GM19452 (cell line): ENCODE measurements at regions not wholly inside any gene's neighbourhood (a gene's known extent, or its start where the extent isn't known, plus 50 kb on each side); places are given as distances from the start of the nearest gene placed in this dataset.
"Not testable (repeated sequence)": the region's sequence is repeated elsewhere in the genome, so short reads cannot be mapped to it uniquely, and the experiment has no call there.

Experiments used
- ATAC-seq: cut with Tn5 transposase; IDR thresholded peaks from one replicate; pipeline ENCODE4 v1.9.1; 2021; ENCODE audit not compliant: unreplicated experiment

DNA sequence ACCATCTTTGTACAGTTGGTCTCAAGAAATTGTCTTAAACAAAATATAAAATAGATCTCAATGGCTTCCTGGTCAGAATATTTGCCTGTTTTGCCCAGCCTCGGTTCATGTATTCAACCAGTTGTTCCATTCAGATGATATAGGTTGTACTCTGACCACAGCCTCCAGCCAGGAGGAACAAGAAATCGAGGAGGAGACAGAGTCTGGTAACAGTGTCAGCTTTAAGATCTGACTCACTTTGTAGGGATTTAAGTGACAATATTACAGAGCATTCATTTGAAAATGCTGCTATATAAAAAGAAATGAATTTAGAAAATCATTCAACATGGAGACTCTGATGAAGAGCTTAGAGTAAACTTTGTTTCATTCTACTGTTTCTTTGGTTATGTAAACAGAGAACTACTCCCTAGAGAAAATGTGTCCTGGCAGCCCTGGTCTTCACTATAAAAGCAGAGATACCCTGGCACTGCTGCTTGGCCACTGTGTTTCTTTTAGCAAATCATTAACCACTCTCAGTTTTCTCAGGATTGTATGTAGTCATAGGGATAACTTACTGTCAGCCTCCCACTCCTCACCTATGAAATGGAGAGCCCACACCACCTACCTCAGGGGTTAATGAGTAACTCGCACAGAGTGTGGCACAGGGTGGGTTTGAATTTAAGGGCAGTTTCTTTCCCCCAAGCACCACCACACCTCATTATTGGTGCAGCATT is 53.5 kb downstream of the PAGE2 start:
- ATAC-seq, result no peak

DNA sequence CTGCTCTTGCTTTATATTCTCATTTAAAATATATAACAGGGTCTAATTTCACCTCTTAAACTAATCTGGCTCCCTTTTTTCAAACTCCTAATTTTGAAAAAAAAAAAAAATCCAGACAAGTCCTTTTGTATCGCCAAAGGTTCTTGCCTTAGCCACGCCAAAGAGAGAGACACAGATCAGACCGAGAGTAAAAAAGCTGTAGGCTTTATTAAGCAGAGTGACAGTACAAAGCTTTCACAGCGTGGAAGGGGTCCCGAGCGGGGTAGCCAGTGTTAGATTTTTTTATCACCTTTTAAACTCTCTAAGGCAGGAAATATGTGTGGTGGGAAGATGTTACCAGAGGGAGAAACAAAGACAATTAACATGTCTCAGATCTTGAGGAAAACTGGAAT is 54.1 kb downstream of the PAGE2 start:
- ATAC-seq, result no peak

DNA sequence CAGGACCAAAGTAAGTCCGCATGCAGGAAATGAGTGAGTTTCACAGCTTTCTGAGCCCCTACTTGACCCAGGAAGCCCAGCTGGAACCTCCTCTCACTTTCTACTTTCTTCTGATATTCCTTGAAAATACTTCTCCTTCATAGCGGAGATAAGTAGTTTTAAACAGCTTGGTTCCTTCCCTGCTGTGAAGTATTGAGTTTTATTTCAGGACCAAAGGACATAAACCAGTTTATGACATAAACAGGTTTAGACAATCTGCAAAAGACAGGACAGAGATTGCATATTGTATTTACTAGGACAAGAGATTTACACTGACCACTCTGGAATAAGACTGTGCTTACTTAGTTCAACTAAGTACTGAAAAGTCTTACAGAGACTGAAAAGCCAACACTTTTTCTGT is 54.8 kb downstream of the PAGE2 start:
- no peak for ATAC-seq

GRCh38 chrX:55144697-55145096 is 55.9 kb downstream of the PAGE2 start:
- ATAC-seq, result no peak

DNA sequence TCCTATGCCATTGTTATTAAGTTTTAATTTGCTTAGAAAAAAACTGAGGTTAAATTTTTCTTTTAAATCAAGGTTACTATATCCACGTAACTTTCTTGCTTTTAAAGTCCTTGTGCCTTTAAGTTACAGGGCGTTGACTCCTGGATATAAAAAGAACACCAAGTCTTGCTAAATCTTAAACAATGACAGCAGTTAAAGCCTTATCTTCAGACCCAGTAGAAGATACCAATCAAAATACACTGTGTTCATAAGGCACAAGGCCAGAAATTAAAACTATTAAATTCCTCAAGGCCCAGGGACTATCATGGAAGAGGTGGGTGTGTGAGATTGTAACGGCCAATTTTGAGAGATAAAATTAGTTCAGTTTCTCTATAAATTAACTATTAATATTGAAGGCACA is 60.4 kb downstream of the PAGE2 start:
- no peak for ATAC-seq

GRCh38 chrX:55151199-55151598 is 62.4 kb downstream of the PAGE2 start:
- no peak for ATAC-seq

GRCh38 chrX:55159551-55159950 is 60.6 kb upstream of the PAGE5 start:
- no peak for ATAC-seq

DNA sequence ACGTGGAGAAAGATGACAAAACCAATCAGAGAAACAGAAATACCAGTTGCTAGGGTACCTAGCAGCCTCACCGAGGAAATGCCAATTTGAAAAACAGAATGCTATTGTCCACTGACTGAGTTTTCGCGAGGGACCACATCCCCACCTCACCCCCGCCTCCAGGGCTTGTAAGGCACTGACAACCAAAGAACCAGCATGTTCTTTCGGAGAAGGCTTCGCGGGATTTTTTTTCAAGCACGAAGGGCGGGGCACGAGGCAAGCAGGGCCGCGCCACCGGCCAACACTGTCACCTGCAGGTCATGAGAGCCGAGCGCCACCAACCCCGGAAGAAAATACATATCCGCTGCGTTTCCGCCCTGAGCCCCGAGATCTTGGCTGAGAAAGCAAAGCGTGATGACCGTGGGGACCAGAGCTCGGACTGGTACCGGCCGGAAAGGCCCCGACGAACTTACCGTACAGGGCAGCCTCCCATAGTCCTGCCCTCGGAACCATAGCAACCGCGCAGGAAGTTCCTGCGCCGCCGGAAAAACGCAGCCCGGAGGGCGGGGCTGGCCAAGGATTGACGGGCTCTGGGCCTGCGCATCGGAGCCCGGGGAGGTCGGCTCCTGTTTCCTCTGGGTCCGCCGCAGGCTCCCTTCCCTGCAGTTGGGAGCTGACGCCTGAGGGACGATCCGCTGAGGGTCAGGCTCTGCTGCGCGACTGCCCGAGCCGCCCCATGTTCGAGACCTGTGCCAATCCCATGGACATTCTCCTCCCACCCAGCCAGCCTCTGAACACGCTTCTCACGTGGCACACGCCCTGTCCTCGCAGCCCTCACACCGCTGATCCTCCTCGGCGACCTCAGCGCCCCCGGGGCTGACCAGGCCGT is 59.2 kb upstream of the PAGE5 start:
- ATAC-seq, result peak; percentile 89

- ATAC-seq, result no peak
Measured at GRCh38 chrX:55161581-55161980, 58.6 kb upstream of the PAGE5 start.

DNA sequence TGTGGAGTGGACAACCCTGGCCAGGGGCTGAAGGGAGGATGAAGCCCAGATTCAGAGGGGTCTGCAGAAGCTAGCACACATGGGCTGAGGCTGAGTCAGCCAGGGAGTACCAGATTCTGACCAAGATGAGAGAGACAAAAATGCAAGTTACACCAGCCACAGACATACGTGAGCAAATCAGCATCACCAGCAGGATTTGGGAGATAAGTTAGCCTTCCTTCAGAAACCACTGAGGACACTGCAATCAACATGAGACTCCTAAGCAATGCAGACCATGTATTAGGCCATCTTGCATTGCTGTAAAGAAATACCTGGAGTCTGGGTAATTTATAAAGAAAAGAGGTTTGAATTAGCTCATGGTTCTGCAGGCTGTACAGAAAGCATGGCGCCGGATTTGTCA is 57.0 kb upstream of the PAGE5 start:
- ATAC-seq, result no peak

DNA sequence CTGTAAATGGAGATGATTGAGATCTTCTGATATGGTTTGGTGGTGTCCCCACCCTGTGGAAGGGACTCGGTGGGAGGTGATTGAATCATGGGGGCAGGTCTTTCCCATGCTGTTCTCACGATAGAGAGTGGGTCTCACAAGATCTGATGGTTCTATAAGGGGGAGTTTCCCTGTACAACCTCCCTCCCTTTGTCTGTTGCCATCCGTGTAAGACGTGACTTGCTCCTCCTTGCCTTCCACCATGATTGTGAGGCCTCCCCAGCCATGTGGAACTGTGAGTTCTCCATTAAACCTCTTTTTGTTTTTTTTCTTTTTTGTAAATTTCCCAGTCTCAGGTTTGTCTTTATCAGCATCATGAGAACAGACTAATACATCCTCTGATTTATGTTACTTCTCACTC is 55.1 kb upstream of the PAGE5 start:
- not testable (repeated sequence) for ATAC-seq

DNA sequence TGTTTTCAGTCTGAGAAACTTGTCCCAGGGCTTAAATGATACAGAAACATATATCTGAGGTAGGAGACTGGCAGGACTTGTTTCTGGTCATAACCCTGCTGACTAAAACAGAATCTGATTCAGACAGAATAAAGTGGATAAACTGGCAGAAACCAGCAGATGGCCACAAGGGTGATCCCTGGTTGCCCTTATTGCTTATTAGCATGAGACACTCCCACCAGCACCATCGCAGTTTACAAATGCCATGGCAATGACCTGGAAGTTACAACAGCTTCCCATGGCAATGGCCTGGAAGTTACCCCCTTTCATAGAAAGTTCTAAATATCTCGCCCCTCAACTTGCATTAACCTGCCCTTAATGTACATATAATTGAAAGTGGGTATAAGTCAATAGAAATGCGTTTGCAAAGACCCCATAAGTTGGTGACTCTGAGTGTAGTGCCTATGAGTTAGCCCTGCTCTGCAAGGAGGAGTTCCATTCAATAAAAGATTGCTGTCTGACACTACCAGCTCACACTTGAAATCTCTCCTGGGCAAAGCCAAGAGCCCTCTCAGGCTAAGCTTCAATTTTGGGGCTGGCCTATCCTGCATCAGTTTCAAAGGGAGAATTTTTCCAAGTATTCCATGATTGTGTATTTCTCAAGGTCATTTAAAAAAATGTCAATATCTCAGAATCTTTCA is 52.9 kb upstream of the PAGE5 start:
- no peak for ATAC-seq

DNA sequence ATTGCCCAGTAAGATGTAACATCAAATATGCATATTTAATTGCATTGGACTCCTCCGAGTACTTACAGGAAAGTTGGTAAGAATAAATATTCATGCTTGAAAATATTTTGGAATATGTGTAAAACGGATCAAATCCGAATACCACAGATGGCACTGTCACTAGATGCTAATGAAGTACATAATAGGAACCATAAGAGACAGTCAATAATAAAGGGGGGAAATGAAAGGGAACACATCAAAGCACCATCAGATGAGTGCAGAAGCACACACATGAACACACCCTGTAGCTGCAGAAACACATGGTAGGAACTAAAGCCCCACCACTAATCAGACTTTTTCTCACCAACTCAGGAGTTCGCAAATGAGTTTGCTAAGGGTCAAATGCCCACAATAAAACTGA is 52.2 kb upstream of the PAGE5 start:
- ATAC-seq, result no peak

GRCh38 chrX:55169782-55170181 is 50.4 kb upstream of the PAGE5 start:
- ATAC-seq, result no peak
